ENCODE measurements at regions not wholly inside any gene's neighbourhood (a gene's known extent, or its start where the extent isn't known, plus 50 kb on each side); places are given as distances from the start of the nearest gene placed in this dataset.

DNA sequence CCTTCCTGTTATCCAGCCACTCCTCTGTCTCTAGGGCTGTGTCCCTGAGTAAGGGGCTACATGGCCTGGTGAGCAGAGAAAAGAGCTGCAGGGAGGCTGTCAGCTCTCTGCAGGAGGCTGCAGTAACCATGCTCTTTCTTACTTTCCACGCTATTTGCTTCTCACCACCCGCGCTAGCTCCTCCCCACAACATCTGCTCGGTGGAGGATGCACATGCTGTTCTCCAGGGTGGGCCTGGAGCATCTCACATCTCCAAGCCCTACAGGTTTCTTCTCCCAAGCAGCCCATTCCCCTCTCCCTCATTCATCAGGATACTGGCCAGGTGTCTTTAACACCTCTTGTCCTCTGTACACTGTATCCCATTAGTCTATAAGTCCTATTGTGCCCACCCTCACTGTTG is 103.8 kb downstream of the IER5 start:
- no peak for DNase-seq
- no peak overlapping the region for H3K27ac ChIP-seq
- no peaks in the 10 kb centered on the region for H3K36me3 ChIP-seq
- peaks cover 16% of the 10 kb centered on the region for H3K27me3 ChIP-seq (ENCODE audit: low read depth)
- H3K9me3 ChIP-seq: no peaks in the 10 kb centered on the region
- intact Hi-C loops (cut with DNase I): loop anchor here (10.0 kb wide), 1 partner anchor 232 kb away; no protein-coding TSS in a partner anchor
- peaks cover 9% of the 10 kb centered on the region for H3K4me1 ChIP-seq
- no peak for ATAC-seq
- no peak overlapping the region for H3K4me3 ChIP-seq
- TF ChIP-seq, protein P1, sequence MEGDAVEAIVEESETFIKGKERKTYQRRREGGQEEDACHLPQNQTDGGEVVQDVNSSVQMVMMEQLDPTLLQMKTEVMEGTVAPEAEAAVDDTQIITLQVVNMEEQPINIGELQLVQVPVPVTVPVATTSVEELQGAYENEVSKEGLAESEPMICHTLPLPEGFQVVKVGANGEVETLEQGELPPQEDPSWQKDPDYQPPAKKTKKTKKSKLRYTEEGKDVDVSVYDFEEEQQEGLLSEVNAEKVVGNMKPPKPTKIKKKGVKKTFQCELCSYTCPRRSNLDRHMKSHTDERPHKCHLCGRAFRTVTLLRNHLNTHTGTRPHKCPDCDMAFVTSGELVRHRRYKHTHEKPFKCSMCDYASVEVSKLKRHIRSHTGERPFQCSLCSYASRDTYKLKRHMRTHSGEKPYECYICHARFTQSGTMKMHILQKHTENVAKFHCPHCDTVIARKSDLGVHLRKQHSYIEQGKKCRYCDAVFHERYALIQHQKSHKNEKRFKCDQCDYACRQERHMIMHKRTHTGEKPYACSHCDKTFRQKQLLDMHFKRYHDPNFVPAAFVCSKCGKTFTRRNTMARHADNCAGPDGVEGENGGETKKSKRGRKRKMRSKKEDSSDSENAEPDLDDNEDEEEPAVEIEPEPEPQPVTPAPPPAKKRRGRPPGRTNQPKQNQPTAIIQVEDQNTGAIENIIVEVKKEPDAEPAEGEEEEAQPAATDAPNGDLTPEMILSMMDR (IDR thresholded peaks at IDR 0.05): no peak

DNA sequence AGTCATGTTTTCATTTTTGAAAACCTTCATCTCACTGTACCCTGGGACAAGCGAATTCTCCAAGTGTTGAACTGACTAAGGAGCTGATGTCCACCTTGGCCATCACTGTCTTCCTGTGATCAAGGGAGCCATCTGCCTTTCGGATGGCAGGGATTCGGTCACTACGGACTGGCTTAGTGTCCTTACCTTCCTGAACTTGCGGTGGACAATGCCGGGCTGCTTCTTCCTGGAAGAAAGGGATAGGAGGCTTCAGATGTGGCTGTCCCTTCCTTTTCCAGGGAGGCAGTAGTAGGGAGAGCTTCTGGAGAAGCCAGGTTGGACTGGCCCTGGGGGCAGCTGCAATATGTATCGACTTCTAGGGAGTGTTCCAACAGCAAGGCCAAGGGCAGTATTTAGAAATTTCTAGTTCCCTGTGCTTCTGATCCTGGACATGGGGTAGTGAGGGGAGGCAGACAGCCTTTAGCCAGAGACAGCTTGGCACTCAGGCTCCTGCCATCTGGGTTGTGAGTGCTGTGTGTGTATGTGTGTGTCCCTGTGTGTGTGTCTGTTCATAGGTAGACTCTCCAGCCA is 114.6 kb downstream of the IER5 start:
- Histone ChIP-seq H3K4me1 (no peaks in the 10 kb centered on the region), H3K27me3 (ENCODE audit: low read depth) (no peaks in the 10 kb centered on the region), H3K27ac (no peak overlapping the region), H3K4me3 (no peak overlapping the region), H3K9me3 (no peaks in the 10 kb centered on the region), H3K36me3 (no peaks in the 10 kb centered on the region)
- TF ChIP-seq, protein P1 (IDR thresholded peaks at IDR 0.05): no peak
- DNase-seq (no peak), ATAC-seq (no peak)
- intact Hi-C loops (cut with DNase I): no loop called here

DNA sequence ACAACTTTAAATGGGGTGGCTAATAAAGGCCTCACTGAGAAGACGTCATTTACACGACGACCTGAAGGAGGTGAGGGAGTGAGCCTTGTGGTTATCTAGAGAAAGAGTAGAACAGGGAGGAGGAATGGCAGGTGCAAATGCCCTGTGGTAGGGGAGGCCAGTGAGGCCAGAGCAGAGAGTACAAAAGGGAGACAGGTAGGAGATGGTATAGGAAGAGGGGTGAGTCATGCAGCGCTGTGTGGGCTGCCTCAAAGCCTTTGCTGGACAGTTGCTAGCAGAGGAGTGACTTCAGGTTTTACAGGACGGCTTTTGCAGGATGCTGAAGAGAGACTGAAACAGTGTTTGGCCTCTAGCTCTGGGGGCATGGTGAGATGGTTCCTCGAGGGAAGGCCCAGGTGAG is 116.0 kb downstream of the IER5 start:
- Histone ChIP-seq H3K27me3 (ENCODE audit: low read depth) (no peaks in the 10 kb centered on the region), H3K9me3 (no peaks in the 10 kb centered on the region), H3K27ac (no peak overlapping the region), H3K36me3 (no peaks in the 10 kb centered on the region), H3K4me3 (no peak overlapping the region), H3K4me1 (no peaks in the 10 kb centered on the region)
- TF ChIP-seq, protein P1 (IDR thresholded peaks at IDR 0.05): no peak
- intact Hi-C loops (cut with DNase I): no loop called here
- ATAC-seq: no peak
- no peak for DNase-seq

DNA sequence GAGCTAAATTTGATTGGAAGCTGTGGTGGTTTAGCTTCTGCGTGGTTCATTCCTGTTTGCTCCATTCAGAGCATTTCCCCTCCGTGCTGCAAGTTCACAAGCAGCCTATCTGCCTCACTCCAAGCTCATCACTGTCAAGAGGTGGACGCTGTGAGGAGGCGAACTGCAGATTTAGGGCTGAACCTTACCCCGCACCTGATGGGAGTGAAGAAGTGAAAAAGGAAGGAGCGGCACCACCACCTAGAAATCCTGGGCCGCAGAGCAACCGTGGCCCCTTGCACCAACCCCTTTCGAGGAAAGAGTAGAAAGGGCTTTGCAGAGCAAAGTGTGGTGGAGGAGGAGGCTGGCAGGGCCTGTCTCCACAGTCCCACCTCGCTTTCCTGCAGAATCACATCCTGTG is 117.4 kb downstream of the IER5 start:
- Histone ChIP-seq H3K4me3 (no peak overlapping the region), H3K9me3 (no peaks in the 10 kb centered on the region), H3K4me1 (no peaks in the 10 kb centered on the region), H3K36me3 (no peaks in the 10 kb centered on the region), H3K27ac (no peak overlapping the region), H3K27me3 (ENCODE audit: low read depth) (no peaks in the 10 kb centered on the region)
- DNase-seq (no peak), ATAC-seq (no peak)
- intact Hi-C loops (cut with DNase I): no loop called here
- TF ChIP-seq, protein P1 (IDR thresholded peaks at IDR 0.05): no peak

DNA sequence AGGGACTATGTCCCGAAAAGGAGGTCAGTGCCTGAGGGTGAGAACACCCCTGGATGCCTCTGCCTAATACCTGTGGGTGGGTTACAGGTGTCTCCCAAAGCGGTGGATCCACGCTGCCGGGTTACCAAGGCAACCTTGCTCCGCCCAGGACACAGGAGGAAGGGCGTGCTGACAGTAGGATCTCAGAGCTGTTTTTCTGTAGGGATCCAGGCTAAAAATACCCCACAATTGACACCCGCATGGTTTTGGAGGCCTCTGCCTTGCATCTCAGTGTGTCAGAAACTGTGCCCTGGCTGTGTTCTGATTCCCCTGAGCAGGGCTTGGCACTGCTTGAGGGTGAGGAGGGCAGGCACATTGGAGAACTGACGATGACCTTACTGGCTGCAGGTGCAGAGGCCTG is 118.0 kb downstream of the IER5 start:
- intact Hi-C loops (cut with DNase I): no loop called here

More for the DNA sequence above, 118.0 kb downstream of the IER5 start:
- no peaks in the 10 kb centered on the region for H3K4me1 ChIP-seq
- no peak overlapping the region for H3K4me3 ChIP-seq
- H3K27me3 ChIP-seq (ENCODE audit: low read depth): no peaks in the 10 kb centered on the region
- H3K27ac ChIP-seq: no peak overlapping the region
- TF ChIP-seq, protein P1 (IDR thresholded peaks at IDR 0.05): no peak
- H3K36me3 ChIP-seq: no peaks in the 10 kb centered on the region
- ATAC-seq (no peak), DNase-seq (no peak)
- H3K9me3 ChIP-seq: no peaks in the 10 kb centered on the region
